Spleen (tissue), 7 donors: ENCODE measurements at regions not wholly inside any gene's neighbourhood (a gene's known extent, or its start where the extent isn't known, plus 50 kb on each side); places are given as distances from the start of the nearest gene placed in this dataset.

Source experiments
- CTCF ChIP-seq, 11 experiments: fragments of 200-600 bp in 7 of 11; fragments of 450-650 bp in 4 of 11; sonication (generic) in 4 of 11; IDR thresholded peaks in 8 of 11; conservative IDR thresholded peaks in 3 of 11; 1 replicate in 7 of 11; 2 replicates in 4 of 11; pipeline versions ENCODE4 v1.4.0 to v1.8.0; 2016 to 2021; ENCODE audit warnings: antibody characterized with exemption in 11 of 11, inconsistent platforms in 4 of 11, mild to moderate bottlenecking in 1 of 11
- POLR2A ChIP-seq, 3 donors: fragments of 450-650 bp; IDR thresholded peaks; one replicate each; pipeline ENCODE4 v1.5.1; 2017; ENCODE audit warnings: antibody characterized with exemption in 3 of 3, mild to moderate bottlenecking in 1 of 3
- POLR2AphosphoS5 ChIP-seq, 3 donors: sonication (generic); formaldehyde crosslinking; IDR thresholded peaks; one replicate each; pipeline ENCODE4 v1.5.1; 2017; ENCODE audit warnings: antibody characterized with exemption in 3 of 3
- donor health status: DM: no; HTN: no; CAD: no; lungs with moderate emphysema.
- donor health status: DM: no; HTN: no; CAD: no.
- donor health status: DM: no; HTN: no; CAD: no.

GRCh38 chr10:78910886-78911285, 157.9 kb upstream of the ZMIZ1 start:
- TF ChIP-seq CTCF (IDR thresholded peaks at IDR 0.05 in 8 of 11, conservative IDR thresholded peaks at IDR 0.05 in 3 of 11) (no peak), POLR2A (IDR thresholded peaks at IDR 0.05) (no peak), POLR2AphosphoS5 (IDR thresholded peaks at IDR 0.05) (no peak)
